ENCODE measurements at regions not wholly inside any gene's neighbourhood (a gene's known extent, or its start where the extent isn't known, plus 50 kb on each side); places are given as distances from the start of the nearest gene placed in this dataset.

DNA sequence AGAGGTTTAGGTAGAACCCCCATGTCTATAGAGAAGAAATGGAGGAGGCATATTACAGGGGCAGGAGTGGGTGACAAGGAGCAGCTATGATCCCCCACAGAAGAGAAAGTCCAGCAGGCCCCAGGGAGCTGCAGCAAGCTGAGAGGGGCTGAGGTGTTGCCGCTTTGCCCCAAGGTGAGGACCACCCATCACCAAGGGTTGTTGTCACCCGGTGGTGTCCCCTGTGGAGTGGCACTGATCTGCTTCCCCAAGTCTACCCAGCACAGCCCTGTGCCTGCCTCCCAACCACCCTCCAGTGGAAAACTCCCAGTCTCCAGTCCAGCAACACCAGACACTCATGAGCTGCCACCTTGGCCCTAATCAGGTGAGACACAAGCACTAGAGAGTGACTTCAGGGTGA lies 149.3 kb upstream of the NOCT start:
- TF ChIP-seq GATA2 (IDR thresholded peaks at IDR 0.05; ENCODE audit: low read depth, low read length) (no peak), GATA3 (IDR thresholded peaks at IDR 0.05; ENCODE audit: low read depth, low read length) (no peak)

GRCh38 chr4:138865765-138866164 lies 149.8 kb upstream of the NOCT start:
- TF ChIP-seq GATA2 (IDR thresholded peaks at IDR 0.05; ENCODE audit: low read depth, low read length) (no peak), GATA3 (IDR thresholded peaks at IDR 0.05; ENCODE audit: low read depth, low read length) (no peak)

- TF ChIP-seq GATA2 (IDR thresholded peaks at IDR 0.05; ENCODE audit: low read depth, low read length) (no peak), GATA3 (IDR thresholded peaks at IDR 0.05; ENCODE audit: low read depth, low read length) (no peak)
Observed at GRCh38 chr4:138864961-138865720, 150.4 kb upstream of the NOCT start.

GRCh38 chr4:138863160-138863559 lies 152.4 kb upstream of the NOCT start:
- TF ChIP-seq GATA2 (IDR thresholded peaks at IDR 0.05; ENCODE audit: low read depth, low read length) (no peak), GATA3 (IDR thresholded peaks at IDR 0.05; ENCODE audit: low read depth, low read length) (no peak)

- TF ChIP-seq GATA3 (IDR thresholded peaks at IDR 0.05; ENCODE audit: low read depth, low read length), result no peak
- no peak for TF ChIP-seq GATA2 (IDR thresholded peaks at IDR 0.05; ENCODE audit: low read depth, low read length)
Observed at GRCh38 chr4:138861135-138861534, 154.4 kb upstream of the NOCT start.

DNA sequence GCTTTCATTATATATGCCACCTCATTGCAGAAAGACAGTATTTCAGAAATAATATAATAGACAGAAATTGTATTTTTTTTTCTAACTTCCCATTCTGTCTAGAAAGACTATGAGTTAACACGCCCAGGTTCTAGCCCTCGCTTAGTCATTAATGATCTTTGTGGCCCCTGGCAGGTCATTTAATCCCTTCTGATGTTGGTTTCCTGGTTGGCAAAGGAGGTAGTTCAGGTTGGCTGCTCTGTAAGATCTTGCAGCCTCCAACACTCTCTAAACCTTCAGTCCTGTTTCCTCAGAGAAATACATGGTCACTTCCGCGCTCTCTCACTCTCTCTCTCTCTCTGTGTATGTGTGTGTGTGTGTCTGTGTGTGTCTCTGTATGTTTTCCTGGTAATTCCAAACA lies 156.3 kb upstream of the NOCT start:
- TF ChIP-seq GATA3 (IDR thresholded peaks at IDR 0.05; ENCODE audit: low read depth, low read length), result no peak
- TF ChIP-seq GATA2 (IDR thresholded peaks at IDR 0.05; ENCODE audit: low read depth, low read length), result no peak

- TF ChIP-seq GATA2 (IDR thresholded peaks at IDR 0.05; ENCODE audit: low read depth, low read length) (no peak), GATA3 (IDR thresholded peaks at IDR 0.05; ENCODE audit: low read depth, low read length) (no peak)
Observed at GRCh38 chr4:138858419-138858818, 157.2 kb upstream of the NOCT start.

GRCh38 chr4:138857416-138857815 lies 158.2 kb upstream of the NOCT start:
- no peak for TF ChIP-seq GATA2 (IDR thresholded peaks at IDR 0.05; ENCODE audit: low read depth, low read length)
- TF ChIP-seq GATA3 (IDR thresholded peaks at IDR 0.05; ENCODE audit: low read depth, low read length), result no peak

DNA sequence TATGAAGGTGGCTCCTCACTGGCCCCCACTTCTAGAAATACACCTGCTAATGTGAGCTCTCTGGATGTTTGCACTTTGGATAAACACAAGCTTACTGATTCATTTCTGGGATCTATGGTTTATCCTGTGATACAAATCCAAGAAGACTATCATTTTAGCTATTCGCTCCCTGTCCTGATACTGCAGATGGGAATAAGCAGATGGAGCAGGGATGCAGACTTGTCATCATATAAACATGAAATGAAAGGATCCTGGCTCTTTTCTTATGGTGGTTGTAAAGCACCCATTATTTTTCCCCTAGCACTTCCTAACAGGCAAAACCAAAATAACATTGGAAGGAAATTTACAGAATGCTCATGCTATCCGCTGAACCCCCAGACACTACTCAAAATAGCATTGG lies 162.9 kb upstream of the NOCT start:
- TF ChIP-seq GATA2 (IDR thresholded peaks at IDR 0.05; ENCODE audit: low read depth, low read length) (no peak), GATA3 (IDR thresholded peaks at IDR 0.05; ENCODE audit: low read depth, low read length) (no peak)

GRCh38 chr4:138851391-138852335 lies 163.9 kb upstream of the NOCT start:
- TF ChIP-seq GATA2 (IDR thresholded peaks at IDR 0.05; ENCODE audit: low read depth, low read length) (no peak), GATA3 (IDR thresholded peaks at IDR 0.05; ENCODE audit: low read depth, low read length) (no peak)

GRCh38 chr4:138845664-138846063 lies 169.9 kb upstream of the NOCT start:
- TF ChIP-seq GATA2 (IDR thresholded peaks at IDR 0.05; ENCODE audit: low read depth, low read length), result no peak
- TF ChIP-seq GATA3 (IDR thresholded peaks at IDR 0.05; ENCODE audit: low read depth, low read length), result no peak

DNA sequence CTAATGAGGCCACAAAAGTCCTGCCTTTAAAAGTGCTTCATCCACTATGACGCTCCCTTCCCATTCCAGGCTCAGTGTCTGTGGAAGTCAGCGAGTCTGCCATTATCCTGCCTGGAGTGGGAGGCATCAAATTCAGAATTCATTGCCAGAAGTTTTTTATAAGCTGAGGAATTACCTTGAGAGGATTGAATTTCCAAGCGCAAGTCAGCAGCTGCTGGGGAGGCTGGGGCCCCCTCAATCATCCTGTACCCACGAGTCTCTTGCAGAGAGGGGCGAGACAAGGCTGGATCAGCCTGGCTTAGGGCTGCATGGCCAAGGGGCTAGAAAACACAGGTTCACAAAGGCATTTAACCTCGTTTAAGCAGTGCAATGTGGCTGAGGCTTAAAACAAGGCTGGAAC lies 170.5 kb upstream of the NOCT start:
- no peak for TF ChIP-seq GATA2 (IDR thresholded peaks at IDR 0.05; ENCODE audit: low read depth, low read length)
- no peak for TF ChIP-seq GATA3 (IDR thresholded peaks at IDR 0.05; ENCODE audit: low read depth, low read length)

GRCh38 chr4:138843616-138844015 lies 172.0 kb upstream of the NOCT start:
- no peak for TF ChIP-seq GATA2 (IDR thresholded peaks at IDR 0.05; ENCODE audit: low read depth, low read length)

- no peak for TF ChIP-seq GATA2 (IDR thresholded peaks at IDR 0.05; ENCODE audit: low read depth, low read length)
- no peak for TF ChIP-seq GATA3 (IDR thresholded peaks at IDR 0.05; ENCODE audit: low read depth, low read length)
Observed at GRCh38 chr4:138841343-138841742, 174.2 kb upstream of the NOCT start.

DNA sequence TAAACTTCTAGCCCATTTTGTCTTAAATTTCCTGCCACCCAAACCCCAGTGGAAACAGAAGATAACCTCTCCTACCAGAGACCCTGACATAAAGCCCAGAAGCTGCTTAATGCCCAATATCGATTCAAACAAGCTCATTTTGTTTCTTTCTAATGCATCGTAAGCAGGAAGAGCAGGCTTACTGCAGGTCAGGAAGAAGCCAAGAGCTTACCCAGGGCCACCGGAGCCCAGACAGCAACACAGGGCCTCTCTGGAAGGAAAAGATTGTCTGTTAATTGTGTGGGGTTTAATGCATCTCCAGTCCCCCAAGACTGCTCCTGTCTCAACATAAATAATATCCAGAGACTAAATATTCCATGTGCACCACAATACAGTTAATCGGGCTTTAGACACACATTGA lies 177.3 kb upstream of the NOCT start:
- TF ChIP-seq GATA3 (IDR thresholded peaks at IDR 0.05; ENCODE audit: low read depth, low read length) (no peak), GATA2 (IDR thresholded peaks at IDR 0.05; ENCODE audit: low read depth, low read length) (no peak)

Data from SH-SY5Y (cell line).